Right lung (tissue), 2 donors: ENCODE measurements at regions not wholly inside any gene's neighbourhood (a gene's known extent, or its start where the extent isn't known, plus 50 kb on each side); places are given as distances from the start of the nearest gene placed in this dataset.
A peak's percentile ranks its signal among the peaks of the same experiment; 100 is the strongest.
"Not testable (repeated sequence)": the region's sequence is repeated elsewhere in the genome, so short reads cannot be mapped to it uniquely, and the experiment has no call there.

Source experiments
- DNase-seq, 2 donors: peaks; one replicate each; pipeline ENCODE4 v3.0.0-alpha.2; 2013

DNA sequence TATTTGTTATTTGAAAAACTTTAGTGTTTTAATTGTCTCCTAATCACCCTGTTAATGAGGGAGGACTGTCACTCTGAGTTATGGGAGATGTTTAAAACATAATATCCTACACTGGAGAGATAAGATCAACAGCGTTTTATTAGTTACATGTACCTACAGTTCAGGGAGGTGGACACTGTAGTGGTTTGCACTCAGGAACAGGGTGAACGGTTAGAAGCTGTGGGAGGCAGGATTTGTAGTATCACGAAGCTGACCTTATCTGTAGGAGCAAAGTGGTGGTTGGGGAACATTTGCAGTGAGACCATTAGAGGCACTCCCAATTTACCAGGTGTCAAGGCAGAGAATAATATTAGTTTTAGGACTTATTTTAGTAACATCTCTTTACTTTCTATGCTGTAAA, 193.3 kb upstream of the KCND2 start:
- DNase-seq: no peak

DNA sequence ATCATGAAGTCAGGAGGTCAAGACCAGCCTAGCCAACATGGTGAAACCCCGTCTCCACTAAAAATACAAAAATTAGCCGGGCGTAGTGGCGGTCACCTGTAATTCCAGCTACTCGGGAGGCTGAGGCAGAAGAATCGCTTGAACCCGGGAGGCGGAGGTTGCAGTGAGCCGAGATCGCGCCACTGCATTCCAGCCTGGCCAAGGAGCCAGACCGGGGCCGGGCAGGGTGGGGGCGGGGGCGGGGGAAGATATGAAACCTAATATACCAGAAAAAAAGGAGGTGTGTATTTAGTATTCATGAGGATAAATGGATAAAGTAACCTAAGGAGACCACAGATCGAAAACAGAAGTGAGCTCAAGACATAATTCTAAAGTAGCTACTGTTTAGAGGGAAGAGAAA, 186.5 kb upstream of the KCND2 start:
- DNase-seq: not testable (repeated sequence)

DNA sequence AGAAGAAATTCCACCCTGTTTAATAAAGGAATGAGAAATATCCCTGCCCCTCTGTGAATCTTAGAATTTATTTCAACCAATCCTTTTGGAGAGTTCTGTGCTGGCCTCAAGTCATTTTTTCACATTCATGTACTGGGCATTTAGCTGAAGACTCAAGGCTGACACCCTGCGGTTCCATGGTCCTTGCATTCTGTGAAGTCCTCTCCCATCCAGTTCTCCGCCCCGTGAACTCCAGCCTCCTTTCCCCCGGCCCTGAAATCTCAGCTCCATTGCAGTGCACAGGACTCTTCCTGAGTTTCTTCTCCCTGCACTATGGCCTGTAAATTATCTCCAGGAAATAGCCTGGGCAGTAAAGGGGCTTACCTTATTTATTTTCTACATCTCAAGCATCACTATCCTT, 183.0 kb upstream of the KCND2 start:
- DNase-seq: no peak

DNA sequence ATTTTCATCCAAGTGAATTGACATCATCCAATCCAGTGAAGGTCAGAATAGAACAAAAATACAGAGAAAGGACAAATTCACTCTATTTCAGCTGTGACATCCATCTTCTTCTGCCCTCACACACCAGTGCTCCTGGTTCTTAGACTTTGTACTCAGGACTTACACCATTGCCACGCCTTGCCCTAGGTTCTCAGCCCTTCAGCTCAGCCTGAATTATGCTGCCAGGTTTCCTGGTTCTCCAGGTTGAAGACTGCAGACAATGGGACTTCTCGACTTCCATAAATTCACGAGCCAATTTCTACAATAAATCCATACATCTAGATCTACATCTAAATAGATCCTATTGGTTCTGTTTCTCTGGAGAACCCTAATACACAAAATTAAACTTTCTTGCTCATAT, 181.2 kb upstream of the KCND2 start:
- no peak for DNase-seq

DNA sequence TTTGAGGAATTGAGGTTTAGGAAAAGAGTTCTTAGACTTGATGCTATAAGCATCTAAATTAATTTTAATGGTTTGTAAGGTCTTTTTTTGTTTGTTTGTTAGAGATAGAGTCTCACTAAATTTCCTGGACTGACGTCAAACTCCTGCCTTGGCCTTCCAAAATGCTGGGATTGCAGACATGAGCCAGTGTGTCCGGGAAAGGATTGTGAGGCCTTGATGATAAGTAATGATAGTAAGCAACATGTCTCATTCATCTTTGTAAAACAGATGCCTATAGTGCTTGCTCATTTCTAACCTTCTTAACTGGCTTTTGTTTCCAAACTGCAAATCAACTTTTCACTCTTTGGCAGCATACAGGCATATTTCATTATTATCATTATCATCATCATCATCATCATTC, 176.0 kb upstream of the KCND2 start:
- no peak for DNase-seq

DNA sequence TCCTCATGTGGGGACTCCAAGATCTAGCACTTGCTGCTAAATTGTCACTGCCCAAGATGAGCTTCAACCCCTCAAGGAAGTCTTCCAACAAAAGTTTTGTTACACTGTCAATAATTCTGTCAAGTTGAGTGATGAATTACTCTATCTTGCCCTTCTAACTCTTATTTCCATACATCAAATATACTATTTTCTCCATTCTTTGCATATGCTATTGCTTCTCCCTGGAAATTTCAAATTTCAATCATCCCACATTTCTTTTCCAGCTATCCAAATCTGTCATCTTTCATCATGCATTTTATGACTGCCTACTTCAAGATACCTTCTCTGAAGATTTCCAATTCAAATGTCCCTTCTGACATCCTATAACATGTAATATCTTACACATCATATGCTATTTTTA, 175.2 kb upstream of the KCND2 start:
- DNase-seq: no peak

DNA sequence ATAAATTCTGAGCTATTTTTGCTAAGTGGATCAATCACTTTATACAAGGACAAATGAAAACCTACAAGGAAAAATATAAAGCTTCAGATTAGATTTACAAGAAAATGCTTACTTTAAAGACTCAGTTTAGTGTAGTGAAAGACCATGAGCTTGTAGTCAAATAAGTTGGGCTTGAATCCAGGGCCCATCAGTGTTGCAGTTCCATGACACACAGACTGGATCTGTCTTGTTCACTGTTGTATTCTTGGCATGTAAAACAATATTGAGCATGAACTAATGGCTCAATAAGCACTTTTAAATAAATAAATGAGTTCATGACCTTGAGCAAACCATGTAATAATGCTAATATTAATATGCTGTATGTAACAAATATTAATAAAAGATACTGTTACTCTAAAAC, 164.6 kb upstream of the KCND2 start:
- peak; percentile 67 to 76 for DNase-seq

DNA sequence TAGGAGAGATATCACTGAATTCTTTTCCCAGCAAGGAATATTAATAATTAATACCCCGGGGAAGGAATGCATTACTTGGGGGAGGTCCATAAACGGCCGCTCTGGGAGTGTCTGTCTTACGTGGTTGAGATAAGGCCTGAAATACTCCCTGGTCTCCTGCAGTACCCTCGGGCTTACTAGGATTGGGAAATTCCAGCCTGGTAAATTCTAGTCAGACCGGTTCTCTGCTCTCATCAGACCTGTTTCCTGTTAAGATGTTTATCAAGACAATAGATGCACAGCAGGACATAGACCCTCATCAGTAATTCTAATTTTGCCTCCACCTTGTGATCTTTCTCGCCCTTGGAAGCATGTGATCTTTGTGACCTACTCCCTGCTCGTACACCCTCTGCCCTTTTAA, 162.8 kb upstream of the KCND2 start:
- no peak for DNase-seq

DNA sequence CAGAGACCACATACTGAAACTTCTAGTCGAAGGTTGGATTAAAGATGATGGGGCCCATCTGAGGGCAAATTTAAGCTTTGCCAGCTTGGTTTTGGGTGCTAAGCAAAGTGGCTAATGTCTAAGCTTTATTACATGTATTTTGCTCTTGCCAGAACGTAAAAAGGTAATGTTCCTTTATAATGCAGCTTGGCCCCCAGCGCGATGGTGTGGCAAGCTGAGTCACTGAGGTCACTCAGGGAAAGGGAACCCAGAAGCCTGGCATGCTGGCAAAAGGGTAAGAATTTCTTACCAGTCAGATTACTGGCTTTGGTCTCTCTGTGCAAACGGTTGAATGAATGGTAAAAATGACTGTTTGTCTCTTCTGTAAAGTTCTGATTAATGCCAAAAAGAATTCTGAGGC, 158.3 kb upstream of the KCND2 start:
- no peak for DNase-seq

DNA sequence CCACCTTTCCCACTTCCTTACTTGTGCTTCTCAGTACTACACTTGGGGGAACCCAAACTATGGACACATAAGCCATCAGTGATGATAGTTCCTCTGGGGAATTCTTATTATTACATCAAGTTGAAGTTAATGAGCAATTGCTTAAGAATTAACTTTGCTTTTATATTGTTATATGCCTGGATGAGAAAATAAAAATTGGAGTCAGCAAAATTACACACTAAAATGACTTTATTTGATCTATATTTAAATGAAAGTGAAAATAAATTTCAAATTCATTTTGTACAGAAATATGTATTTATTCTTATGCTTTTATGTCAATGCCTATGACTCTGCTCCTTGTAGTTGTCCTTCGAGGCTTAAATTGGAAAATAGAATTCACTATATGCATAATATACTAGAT, 149.4 kb upstream of the KCND2 start:
- DNase-seq: no peak

DNA sequence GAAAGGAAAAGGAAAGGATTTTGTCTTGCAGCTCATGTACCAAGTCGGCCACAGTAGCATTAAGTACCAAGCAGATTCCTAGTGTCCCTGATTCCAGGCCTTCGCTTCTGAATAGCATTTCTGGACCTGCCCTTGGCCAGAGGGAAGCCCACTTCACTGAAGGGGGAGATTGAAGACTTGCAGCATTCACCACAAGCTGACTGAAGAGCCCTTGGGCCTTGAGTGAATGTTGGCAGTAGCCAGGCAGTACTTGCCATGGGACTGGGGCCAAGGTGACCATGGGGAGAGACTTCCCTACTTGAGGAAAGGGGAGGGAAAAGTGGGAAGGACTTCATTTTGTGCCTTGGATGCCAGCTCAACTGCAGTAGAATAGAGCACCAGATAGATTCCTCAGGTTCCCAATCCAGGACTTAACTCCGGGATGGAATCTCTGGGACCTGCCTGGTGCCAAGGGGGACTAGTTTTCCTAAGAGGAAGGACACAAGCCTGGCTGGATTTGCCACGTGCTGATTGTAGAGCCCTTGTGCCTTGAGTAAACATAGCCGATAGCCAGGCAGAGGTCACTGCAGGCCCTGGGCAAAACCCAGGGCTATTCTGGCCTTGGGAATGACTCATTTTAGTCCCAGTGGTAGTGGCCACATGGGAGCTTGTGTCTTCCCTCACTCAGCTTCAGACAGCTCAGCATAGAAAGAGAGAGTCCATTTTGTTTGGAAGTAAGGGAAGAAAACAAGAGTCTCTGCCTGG, 141.7 kb upstream of the KCND2 start:
- no peak for DNase-seq

DNA sequence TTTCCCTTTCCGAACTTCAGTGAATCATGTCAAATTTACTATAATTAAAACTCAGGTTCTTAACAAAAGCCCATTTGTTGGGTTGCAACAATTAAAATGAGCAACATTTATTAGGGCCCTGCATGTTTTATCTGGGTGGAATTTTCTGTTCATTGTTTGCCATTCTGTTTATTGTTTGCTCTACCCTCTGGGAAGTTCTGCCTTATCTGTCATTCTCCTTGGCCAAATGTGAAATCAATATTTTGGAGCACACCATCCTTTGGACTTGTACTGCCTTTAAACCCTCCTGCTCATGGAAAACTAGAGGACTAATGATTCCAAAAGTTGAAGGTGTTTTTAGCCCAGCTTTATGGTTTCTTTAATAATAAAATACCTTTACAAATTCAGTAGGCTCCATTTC, 134.5 kb upstream of the KCND2 start:
- no peak for DNase-seq

DNA sequence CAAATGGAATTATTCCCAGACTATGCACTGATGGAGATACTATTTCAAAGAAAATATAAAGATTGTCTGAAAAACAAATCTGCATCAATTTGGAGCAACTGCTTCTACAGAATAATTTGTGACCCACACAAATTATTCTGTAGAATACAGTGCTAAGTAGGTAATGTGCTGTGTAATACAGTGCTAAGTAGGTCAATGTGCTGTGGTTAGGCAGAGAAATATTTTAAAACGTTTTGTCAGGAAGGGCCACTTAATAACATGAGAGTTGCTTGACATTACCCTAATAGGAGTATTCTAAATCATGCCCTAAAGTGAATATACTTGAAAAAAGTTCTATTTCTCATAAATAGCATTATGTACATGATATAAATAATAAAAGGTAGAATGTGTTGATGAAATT, 116.5 kb upstream of the KCND2 start:
- no peak for DNase-seq

DNA sequence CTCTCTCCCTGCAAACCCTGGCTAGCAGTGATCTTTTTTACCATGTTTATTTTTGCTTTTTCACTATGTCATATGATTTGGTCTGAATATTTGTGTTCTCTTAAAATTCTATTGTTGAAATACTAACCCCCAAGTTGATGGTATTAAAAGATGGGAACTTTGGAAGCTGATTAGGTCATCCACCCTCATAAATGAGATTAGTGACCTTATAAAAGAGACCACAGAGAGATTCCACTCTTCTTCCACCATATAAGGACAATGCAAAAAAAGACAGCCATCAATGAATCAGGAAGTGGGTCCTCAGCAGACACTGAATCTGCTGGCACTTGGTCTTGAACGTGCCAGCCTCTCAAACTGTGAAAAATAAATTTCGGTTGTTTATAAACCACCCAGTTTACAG, 112.8 kb upstream of the KCND2 start:
- DNase-seq: no peak

DNA sequence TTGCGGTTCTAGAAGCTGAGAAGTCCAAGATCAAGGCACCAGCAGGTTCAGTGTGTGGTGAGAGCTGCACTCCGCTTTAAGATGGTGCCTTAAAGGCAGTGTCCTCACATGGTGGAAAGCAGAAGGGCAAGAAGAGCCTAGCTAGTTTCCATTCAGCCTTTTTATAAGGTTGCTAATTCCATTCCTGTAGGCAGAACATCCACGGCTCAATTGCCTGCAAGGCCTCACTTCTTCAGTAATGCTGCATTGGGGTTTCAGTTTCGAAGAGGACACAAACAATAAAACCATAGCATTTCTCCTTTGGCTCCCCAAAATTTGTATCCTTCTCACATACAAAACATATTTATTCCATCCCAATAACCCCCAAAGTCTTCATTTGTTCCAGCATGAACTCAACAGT, 109.5 kb upstream of the KCND2 start:
- no peak for DNase-seq

DNA sequence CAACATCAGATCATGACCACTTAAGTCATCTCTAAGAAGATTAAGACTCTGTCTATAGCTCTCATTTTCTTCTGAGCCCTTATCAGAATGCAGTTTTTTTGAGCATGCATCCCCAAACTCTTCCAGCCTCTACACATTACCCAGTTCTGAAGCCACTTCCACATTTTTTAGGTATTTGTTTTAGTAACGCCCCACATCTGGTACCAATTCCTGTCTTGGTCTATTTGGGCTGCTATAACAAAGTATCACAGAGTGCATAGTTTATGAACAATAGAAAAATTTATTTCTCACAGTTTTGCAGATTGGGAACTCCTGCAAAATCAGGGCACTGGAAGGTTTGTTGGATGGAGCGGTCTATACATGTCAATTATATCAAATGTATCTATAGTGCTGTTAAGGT, 107.7 kb upstream of the KCND2 start:
- DNase-seq: no peak

DNA sequence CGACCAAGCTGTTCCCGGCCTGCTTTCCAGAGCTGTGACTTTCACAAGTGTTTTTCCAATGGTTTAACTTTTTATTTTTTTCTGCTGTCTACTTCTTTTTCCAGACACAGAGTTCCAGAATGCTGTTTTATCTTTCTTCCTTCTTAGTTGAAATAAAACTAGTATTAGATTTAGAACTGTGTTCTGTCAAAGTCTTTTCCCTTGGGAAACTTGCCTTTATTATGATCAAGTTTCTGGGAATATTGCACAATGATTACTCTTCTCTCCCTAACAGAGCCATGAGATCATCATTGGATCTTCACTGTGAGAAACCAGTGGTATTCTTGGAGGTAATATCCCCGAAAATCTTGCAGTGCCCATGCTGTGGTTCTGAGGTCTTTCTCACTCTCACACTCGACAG, 104.9 kb upstream of the KCND2 start:
- no peak for DNase-seq

DNA sequence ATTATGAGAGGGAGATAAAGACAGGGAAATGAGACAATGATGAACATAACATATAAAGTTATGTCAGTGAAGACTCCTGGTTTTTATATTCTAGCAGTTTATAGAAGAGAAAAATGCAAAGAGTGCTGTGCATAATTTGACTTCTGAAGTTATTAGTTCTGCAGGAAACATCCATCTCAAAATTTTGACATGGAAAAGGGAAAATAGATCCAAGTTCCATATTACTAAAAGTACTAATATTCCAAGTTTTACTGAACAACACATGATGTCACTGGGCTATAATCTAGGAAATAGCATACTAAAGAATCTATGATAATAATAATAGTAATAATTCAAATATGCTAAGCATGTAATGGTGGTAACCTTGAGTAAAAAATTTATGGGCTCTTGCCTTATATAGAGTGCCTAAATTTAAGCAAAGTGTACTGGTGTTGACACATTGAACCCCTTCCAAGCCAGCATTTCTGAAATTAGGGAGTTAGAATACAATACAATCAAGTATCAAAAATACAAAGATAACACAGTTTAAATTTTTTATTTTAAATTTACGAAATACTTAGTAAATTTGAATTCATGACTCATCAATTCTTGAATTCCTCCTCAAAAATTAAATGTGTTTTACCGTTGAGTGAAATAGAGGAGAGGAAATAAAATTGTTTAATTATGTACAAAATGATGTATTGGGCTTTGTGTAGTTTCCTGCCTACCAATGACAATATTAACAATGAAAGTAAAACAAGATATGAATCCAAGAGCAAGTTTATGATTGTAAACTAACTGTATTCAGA, 102.8 kb upstream of the KCND2 start:
- no peak for DNase-seq

DNA sequence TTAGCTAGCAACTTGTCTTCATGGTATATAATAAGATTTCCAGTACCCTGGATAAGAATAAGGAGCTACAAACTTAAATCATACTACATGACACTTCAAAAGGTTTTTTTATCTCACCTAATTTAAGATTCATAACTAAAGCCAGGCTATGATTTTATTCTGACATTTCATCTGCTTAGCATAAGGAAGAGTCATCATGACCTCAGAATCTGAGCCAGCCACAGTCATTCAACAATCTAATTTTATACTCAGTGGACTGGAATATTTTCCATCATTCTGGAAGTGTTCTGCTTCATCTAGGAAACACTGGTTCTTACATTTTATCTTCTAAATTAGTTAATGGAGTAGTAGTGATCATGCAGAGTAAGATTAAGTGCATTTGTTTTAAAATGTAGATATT, 102.1 kb upstream of the KCND2 start:
- no peak for DNase-seq

DNA sequence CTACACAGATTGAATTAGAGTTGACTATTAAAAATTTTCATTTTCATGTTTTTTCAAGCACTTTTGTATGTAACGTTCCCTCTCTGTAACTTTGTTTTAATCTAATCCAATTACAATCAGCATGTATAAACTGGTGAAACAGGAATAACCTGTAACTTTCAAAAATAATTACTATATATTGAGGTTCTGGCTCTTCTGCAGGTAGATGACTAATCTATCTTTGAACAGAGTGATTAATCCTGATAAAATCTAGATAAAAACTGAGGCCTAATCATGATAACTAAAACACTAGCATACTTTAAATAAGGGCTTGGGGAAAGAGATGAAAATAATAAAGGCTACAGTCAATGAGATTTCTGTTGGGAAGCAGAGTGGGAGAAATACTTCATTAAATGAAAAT, 101.6 kb upstream of the KCND2 start:
- no peak for DNase-seq

DNA sequence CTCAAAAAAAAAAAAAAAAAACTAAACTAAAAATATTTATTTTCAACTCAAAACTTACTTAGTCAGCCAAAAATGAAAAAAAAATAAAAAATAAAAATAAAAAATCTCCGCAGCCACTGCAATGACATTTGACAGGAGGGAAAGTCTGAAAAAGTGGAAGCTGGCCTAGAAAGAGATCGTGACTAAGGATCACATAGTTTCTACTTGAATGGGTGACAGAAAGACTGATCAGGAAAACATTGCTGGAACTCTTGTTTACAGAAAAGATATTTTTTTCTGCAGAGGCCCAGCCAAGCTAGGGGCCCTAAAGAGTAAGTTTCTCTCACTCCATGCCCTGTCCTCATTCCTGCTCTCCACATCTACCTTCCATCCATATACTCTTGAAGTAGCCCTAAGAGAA, 92.8 kb upstream of the KCND2 start:
- DNase-seq: no peak

DNA sequence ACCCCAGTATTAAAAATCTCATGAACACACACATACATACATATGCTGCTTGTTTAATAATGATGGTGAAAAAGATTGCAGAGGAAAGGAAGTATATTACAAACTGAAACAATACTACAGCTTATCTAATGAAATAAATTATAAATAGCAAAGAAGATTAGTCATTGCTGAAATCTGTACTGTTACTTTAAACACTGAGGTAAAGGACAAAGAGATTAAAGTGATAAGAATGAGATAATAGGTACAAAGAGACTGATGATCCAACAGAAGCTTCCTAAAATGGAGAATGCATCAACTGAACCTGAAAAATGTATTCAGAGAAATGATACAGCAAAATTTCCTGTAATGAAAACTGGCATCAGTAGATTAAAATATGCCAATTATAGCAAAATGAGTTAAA, 91.5 kb upstream of the KCND2 start:
- no peak for DNase-seq

DNA sequence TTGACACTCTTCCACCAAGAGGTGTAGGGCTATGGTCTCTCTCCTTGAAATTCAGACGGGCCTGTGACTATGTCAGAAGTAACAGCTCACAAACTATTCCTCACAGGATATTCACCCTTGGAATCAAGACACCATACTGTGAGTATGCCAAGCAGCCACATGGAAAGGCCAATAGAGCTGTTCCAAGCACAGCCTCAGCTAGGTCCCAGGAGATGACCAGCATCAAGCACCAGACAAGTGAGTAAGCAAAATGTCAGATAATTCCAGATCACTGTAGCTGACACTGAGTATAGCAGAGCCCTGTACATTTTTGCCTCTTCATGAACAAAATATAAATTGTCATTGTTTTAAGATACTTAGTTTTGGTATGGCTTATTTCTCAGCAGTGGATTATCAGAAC, 88.1 kb upstream of the KCND2 start:
- no peak for DNase-seq
